GM13976 (cell line): ENCODE measurements at regions not wholly inside any gene's neighbourhood (a gene's known extent, or its start where the extent isn't known, plus 50 kb on each side); places are given as distances from the start of the nearest gene placed in this dataset.

Experiments used
- DNase-seq: peaks from one replicate; pipeline ENCODE4 v3.0.0; 2012; ENCODE audit warnings: low spot score
- CTCF ChIP-seq: IDR thresholded peaks from 2 replicates; pipeline ENCODE4 v1.5.1; 2012; ENCODE audit warnings: borderline replicate concordance, mild to moderate bottlenecking; ENCODE audit not compliant: insufficient read depth; ENCODE audit errors: extremely low read depth, missing control alignments, control extremely low read depth
- in situ Hi-C: fragments of 300-500 bp; cut with MboI; formaldehyde crosslinking; loops from one replicate; pipeline ENCODE4 v1.12.0; 2022; ENCODE audit warnings: low sequenced_read_pairs, mixed read lengths, inconsistent platforms; ENCODE audit not compliant: unreplicated experiment

DNA sequence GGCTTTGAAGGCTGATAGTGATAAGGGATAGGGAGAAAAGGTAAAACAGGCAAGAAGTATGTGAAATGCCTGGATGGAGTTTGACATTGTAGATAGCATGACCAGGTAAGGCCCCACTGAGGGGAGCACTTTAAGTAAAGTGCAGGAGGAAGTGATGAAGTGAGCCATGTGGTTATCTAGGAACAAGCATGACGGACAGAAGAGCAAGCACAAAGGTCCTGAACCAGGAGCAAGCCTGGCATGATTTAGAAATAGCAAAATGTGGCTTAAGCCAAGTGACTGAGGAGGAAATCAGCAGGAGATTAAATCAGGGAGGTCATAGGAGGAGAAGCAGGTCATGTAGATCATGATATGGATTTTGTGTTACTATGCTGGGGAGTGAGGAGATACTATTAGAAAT lies 129.2 kb downstream of the GLUL start:
- in situ Hi-C loops = no loop called here

GRCh38 chr1:182261655-182262054 lies 129.9 kb downstream of the GLUL start:
- in situ Hi-C loops = no loop called here
- DNase-seq = no peak
- TF ChIP-seq CTCF = no peak

More for the DNA sequence above, 129.2 kb downstream of the GLUL start:
- TF ChIP-seq CTCF = no peak
- no peak for DNase-seq

DNA sequence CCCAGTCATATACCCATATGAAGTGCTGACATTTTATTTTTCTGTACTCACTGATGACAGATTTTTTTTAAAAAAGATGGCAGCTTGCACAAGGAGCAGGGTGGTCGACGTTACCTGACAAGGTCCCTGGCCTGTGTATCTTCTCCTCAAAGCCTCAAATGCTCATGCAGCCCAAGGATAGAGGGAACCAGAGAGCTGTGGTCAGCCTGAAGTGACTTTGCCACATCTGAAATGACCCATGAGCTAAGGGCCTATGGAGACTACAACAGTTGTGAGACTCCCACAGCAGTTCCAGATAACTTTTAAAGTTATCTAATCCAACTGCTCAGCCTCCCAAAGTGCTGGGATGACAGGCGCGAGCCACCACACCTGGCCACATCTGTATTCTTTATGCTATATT lies 131.1 kb downstream of the GLUL start:
- DNase-seq = no peak
- in situ Hi-C loops = no loop called here
- no peak for TF ChIP-seq CTCF

GRCh38 chr1:182259968-182260367 lies 131.6 kb downstream of the GLUL start:
- no peak for TF ChIP-seq CTCF
- DNase-seq = no peak
- in situ Hi-C loops = no loop called here

- no peak for TF ChIP-seq CTCF
- DNase-seq = no peak
- in situ Hi-C loops = no loop called here
These were observed 132.2 kb downstream of the GLUL start for GRCh38 chr1:182259229-182259872.

DNA sequence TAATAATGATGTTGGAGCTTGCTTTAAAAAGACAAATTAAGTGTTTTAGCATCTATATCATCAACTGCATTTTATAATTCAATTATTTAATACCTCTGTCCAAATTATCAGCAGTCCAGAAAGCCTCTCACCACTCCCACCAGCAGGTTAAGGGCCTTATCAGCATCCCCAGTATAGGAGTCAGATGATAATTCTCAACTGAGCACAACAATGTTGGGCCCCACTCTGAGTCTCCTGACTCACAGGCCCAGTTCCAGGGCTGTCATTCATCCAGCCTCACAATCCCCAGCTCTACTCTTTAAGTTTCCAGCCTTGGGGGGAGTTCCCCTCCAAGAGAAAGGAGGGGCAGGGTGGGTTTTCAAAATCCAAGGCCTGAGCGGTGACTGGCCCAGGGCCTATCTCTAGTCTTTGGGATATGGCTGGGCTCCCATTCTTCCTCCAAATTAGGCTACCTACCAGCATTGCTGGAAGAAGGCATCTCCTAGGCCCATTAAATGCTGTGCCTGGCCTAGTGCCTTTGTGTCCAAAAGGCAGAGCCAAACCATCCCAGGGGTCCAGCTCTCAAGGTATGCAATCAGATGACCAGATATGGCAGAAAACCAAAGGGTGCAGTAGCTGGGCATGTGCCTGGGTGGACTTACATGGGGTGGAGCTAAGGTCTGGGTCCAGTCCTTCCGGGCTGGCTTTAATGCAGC lies 134.1 kb downstream of the GLUL start:
- in situ Hi-C loops = no loop called here
- TF ChIP-seq CTCF = no peak
- DNase-seq = no peak
